HG03460 (cell line): ENCODE measurements at regions not wholly inside any gene's neighbourhood (a gene's known extent, or its start where the extent isn't known, plus 50 kb on each side); places are given as distances from the start of the nearest gene placed in this dataset.

Source experiments
- ATAC-seq: cut with Tn5 transposase; IDR thresholded peaks from one replicate; pipeline ENCODE4 v1.9.1; 2021; ENCODE audit not compliant: unreplicated experiment

DNA sequence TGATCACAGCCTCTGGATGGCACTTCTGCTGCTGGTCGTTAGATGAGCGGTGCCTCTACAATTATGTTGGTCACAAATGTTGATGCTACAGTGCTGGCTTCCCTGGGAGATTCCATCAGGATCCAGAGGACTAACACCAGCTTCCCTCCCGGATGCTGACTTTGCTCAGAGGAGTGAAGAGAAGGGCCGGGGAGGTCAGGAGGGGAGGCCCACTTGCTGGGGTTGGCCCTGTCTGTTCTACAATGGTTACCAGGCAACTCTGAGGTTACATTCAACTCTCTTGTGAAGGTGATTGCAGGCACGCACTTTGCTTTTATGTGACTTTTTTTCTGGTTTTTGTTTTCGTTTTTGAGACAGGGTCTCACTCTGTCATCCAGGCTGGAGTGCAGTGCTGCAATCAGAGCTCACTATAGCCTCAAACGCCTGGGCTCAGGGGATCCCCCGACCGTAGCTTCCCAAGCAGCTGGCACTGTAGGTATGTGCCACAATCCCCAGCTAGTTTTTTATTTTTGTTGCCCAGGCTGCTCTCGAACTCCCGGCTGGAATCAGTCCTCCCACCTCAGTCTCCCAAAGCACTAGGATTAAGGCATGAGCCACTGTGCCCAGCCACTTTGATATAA lies 112.5 kb downstream of the ADSS2 start:
- ATAC-seq: no peak

DNA sequence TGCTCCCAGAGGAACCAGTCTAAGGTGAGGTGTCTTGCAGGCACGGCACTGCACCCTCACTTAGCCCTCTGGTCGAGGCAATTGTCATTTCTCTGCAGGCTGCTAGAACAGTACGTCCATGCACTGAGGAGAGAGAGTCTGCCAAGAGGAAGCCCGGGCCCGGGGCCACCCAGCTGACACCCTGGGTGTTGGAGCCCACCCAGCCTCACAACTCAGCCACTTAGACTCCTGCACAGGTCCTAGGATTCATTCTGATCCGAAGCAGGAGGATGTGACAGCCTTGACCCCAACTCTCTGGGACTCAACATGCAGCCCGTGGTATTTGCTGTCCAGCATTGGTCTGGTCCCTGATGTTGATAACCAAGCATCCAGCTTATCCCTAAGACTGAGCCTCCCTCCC lies 111.9 kb downstream of the ADSS2 start:
- no peak for ATAC-seq

DNA sequence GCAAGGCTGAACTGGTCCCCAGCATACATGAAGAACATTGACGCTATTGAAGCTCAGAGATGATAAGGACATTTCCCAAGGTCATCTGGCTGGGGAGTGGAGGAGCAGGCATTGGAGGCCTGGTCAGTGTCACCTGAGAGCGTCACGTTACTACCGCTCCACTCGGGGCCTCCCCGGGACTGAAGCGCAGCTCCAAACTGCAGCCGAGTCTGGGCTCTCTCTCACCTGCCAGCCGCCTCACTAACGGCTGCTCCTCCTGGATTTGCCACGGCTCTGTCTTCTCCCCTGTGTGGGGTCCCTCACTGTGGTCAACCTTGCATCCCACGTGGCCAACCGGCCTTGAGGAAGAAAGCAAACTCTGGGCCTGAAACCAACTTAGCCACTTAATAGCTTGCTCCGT lies 111.3 kb downstream of the ADSS2 start:
- no peak for ATAC-seq

DNA sequence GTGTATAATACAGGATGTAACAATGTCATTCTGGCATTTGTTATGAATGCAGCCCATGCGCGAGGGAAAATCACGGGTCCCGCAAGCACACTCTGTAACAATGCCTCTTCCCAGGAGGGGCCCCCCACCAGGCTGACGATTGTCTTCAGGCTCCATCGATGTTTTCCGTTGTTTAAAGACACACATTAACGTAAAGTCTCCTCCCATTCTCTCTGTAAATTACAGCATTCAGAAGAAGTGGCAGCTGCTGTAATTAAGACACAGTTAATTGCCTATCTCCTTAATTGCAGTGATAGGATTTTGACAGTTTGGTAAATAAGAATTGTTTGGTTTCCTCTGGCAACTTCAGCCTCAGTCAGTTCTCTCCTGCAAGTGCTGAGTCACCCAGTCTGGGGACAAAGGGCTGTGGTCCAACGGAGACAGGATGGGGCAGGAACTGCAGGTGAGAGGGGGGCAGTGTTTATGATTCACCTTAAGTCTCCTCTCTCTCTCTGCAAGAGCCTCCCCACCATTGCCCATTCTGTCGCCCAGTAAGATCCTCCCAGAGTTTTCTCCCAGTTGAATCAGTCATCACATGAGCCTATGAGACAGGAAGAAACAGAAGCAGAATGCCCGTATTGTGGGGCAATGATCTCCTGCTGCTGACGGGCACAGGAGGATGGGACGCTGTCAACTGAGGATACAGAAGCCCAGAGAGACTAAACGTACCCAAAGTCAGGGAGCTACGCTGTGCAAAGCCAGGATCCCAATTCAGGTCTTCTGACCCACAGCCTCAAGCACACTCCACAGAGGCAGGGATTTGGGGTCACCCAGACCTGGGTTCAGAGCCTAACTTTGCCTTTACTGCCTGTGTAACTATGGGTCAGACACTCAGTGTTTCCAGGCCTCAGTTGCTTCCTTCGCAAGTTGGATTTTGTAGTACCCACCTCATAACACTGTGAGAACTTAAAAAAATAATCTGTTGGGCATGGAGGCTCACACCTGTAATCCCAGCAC lies 110.0 kb downstream of the ADSS2 start:
- peak; percentile 58 for ATAC-seq

DNA sequence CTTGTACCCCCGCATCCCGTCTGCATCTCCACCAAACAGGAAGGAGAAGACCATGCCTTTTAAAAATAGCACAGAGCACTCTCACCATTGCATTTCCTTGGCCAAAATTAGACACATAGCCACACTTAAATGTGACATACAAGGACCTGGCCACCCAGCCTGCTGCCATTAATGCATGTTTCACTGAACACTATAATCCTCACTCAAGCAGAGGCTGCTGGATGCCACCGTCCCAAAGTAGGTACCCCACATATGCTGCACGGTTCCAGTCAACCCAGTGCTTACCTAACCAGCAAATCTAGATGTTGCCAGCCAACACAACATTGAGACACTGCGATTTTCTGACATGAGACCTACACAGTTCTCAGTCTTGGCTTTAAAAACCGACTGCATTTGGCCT lies 107.7 kb downstream of the ADSS2 start:
- ATAC-seq: no peak

DNA sequence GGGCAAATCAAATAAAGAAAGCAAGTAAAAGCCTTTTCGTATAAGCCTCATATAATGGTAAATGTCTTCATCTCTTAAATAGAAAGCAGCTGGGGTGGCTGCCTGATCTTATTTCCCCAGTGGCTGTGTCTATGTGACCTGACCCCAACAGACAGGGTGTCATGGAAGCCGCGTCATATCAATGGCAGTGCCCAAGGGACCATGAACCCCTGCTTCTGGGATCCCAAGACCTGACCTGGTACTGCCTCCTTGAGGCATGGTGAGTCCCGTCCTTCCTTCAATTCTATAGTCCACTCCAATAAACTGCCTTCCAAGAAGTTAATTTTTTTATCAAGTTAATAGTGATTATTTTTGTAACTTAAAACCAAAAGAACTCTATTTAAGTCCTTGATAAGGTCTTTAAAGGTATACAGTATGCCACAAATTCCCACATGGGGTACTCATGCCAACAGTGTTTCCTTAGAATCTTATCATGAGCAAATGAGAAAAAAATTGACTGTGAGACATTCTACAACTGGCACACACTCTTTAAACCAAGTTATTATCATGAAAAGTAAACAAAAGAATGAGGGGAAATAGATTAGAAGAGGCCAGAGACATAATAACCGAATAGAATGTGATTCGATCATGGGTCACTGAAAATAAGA lies 104.6 kb downstream of the ADSS2 start:
- no peak for ATAC-seq

DNA sequence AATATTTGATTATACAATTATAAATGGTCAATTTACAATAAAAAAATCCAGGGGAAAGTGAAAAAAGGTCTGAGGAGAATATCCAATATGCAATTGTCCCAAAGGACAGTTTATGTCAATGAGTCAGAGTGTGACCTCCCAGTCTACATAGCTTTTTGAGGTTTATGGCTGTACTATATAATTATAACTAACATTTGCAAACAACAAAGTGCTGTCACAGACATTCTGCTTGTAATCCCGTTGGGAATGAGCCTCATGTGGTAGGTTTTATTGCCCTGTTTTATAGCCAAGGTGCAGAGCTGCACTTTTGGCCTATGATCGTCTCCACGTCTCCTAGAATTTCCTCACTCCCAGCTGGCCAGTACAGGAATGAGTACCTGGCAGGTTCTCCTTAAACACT lies 103.8 kb downstream of the ADSS2 start:
- no peak for ATAC-seq

DNA sequence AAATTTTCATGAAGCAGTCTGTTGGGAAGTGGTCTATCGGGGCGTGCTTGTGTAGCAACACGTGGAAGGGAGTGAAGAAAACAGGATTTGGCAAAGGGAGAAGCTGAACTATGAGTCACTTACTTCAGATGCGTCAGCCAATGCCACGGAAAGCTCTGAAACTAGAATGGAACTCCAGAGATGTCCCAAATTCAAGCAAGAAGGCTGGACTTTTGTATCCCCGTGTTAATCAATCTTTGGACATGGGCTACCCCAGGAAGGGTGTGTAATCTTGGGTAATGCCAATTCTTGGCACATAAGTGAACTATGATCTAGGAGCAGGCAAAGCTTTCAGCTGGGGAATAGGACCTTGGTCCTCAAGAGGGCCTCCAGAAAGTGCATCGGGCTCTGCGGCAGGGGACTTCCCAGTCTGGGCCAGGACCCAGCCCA lies 102.6 kb downstream of the ADSS2 start:
- no peak for ATAC-seq

DNA sequence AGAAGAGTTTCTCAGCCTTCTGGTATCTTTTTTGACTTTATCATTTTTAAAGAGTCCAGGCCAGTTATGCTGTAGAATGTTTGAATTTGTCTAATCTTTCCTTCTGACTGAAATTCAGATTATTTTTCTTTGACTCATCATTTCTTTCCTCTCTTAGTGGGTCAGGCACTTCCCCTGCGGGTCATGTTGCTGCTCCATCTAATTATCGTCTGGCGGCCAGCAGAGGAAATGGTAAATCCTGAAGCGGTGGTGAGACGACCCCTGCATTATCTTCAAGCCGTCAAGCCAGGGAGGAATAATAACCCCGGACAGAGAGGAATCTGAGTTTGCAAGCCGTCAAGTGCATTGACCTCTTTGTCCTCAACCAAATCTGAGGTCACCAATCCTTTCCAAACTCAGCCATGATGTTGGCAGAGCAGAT lies 102.1 kb downstream of the ADSS2 start:
- ATAC-seq: no peak

DNA sequence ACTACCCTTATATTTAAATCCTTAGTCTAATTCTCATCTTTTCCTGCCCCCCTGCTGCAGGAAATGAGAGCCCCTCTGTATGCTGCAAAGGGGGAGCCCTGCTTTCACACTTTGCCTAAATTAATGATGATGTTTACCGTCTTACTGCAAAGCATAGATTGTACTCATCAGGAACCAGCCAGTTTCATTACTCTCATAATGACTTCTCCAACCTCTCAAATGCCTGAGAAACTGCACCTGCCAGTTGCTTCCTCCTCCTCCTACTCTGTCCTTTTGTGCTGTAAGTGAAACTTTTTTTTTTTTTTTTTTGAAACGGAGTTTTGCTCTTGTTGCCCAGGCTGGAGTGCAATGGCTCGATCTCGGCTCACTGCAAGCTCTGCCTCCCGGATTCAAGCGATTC lies 101.7 kb downstream of the ADSS2 start:
- peak; percentile 79 for ATAC-seq

DNA sequence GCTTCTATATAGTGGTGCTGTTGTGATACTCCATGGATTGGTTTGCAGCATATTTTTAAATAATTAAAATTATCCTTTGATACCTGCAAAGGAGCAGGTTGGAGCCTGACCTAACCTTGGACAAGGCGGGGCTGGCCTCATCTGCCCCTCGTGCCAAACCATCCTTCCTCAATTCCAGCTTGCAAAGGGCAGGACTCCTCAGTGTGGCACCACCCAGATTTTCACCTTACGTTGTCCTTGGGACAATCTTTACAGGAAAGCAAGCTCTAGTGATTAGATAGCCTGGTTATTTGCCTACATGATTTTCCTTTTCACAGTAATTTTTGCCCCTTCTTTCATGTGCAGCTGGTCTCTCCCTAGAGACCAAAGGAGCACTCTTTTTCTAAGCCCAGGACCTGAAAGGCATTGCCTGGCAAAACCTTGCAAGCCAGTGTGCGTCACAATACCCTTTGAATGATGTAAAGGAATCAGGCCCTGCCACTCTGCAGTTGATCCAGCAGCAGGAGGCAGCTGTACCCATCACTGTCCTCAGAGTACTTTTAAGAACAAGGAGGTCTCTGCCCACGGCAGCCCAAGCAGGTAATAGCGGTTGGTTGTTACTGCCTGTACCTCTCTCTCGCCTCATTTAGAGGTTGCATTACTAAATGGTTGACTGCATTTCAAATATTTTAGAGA lies 99.4 kb downstream of the ADSS2 start:
- no peak for ATAC-seq

DNA sequence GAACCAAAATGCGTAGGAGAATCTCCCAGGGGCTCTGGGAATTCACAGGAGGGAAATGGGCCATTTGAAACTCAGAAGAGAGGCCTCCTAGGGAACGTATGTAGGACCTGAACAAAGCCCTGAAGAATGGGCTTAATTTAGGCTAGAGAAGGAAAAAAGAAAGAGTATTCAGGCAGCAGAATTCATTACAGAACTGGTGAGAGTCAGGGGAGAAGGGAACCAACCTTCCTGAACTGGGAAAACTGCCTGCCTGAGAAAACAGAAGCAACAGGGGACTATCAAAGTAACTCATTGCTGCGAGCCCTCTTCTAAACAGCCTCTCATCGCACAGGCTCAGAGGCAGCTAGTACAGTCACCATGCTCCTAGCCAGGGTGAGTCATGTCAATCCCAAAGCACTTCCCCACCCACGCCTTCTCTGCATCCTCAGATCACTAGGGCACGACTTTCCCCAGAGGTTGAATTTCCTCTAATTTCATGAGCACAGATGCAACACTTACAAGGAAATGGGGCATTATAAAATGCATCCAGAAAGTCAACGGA lies 98.1 kb downstream of the ADSS2 start:
- no peak for ATAC-seq

DNA sequence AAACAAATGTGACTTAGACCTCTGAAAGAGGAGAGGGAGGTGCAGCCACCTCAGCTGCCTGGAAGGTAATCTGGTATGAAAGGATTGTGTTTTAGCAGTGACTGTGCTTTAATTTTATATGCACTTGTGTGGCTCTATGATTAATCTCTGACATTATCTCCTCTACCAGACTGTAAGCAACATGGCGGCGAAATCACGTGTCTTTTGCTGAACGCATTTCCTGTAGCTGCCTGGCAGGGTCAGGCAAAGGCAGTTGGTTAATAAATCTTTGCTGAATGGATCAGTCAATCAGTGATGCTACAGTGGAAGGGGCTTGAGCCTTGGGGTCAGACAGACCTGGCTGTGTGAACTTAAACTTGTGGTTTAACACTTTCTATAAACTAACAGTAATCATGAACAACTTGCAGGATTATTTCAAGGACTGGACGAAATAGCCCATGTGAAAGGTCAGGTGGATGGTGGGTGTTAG lies 96.9 kb downstream of the ADSS2 start:
- no peak for ATAC-seq

DNA sequence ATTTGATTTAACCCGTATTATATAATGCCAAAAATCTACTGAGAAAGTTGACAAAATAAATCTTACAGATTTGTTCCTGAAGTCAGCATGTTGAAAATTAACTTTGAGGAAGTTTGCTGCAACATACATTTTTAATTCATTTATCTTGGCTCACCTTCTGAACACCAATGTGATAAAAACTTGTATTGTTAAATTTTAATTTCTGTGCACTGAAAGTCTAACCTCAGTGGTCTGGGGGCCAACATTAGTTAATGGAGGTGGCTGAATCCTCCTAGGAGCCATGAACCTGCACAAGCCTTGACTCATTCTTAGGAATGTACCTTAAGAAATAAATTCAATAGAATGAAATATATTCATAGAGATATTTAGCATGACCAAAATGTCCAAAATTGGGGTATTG lies 95.3 kb downstream of the ADSS2 start:
- ATAC-seq: no peak
